ENCODE measurements at regions not wholly inside any gene's neighbourhood (a gene's known extent, or its start where the extent isn't known, plus 50 kb on each side); places are given as distances from the start of the nearest gene placed in this dataset.

DNA sequence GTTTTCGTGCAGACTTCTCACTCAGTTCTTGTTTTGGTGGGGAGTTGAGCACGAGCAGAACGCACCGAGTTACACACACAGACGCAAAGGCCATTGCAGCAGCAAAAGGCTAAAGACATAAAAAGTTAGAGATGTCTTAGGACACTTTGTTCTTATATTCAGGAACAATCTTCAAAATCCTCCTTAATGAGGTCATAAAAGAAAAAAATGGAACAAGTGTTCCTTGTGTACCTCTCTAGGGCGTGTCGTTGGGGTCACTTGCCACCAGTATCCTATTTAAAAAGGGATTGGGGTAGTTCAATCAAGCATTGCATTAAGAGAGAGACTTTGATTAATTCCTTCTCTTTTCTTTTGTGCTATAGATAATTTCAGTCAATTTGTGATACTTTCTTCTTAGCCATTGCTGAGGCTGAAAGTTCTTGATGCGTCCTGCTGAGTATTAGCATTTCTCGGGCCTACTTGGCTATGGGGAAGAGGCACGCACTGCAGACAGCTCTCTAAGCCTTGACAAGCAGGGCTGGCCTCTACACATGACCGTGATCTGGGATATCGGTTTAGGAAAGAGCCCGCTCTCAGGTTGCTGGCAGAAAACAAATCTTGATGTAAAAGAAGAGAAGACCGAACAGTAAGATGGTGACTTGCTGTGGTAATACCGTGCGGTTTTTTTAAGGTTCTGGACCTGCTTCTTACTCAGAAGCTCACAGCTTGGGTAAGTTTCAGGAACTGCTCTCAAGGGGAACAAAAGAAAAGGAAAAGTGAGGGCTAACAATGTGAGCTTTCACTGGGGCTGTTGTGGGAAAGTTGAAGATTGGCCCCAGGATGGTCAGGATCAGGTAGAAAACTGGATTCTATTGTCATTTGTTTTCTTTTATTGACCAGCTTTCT, 223.6 kb downstream of the TM9SF2 start:
- Mint-ChIP-seq H3K9me3 (no peaks in the 10 kb centered on the region), H3K4me1 (peaks cover 8% of the 10 kb centered on the region), H3K36me3 (no peaks in the 10 kb centered on the region), H3K27me3 (ENCODE audit: low read depth in 3 of 3) (peaks cover 0 to 4% (median 1%) of the 10 kb centered on the region in 3 donors), H3K4me3 (no peak overlapping the region), H3K27ac (no peak overlapping the region)
- no peaks in the 10 kb centered on the region for H3K79me2 ChIP-seq (ENCODE audit: insufficient read depth, low read length)
- no peaks in the 10 kb centered on the region for H3K27me3 ChIP-seq (ENCODE audit: control insufficient read depth in 2 of 2, insufficient read depth in 2 of 2, low read length in 2 of 2)
- no peak overlapping the region for H3K9ac ChIP-seq (ENCODE audit: insufficient read depth, low read length, poor library complexity, severe bottlenecking)
- no peaks in the 10 kb centered on the region for H3K36me3 ChIP-seq (replicated peaks in 1 of 2; ENCODE audit: control insufficient read depth in 1 of 2, insufficient read depth in 2 of 2, low read length in 2 of 2)
- TF ChIP-seq, protein P1, sequence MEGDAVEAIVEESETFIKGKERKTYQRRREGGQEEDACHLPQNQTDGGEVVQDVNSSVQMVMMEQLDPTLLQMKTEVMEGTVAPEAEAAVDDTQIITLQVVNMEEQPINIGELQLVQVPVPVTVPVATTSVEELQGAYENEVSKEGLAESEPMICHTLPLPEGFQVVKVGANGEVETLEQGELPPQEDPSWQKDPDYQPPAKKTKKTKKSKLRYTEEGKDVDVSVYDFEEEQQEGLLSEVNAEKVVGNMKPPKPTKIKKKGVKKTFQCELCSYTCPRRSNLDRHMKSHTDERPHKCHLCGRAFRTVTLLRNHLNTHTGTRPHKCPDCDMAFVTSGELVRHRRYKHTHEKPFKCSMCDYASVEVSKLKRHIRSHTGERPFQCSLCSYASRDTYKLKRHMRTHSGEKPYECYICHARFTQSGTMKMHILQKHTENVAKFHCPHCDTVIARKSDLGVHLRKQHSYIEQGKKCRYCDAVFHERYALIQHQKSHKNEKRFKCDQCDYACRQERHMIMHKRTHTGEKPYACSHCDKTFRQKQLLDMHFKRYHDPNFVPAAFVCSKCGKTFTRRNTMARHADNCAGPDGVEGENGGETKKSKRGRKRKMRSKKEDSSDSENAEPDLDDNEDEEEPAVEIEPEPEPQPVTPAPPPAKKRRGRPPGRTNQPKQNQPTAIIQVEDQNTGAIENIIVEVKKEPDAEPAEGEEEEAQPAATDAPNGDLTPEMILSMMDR (IDR thresholded peaks at IDR 0.05), result no peak
- intact Hi-C loops (cut with micrococcal nuclease), result no loop called here
- no peak overlapping the region for H3K27ac ChIP-seq (ENCODE audit: low read depth in 1 of 2, low read length in 2 of 2)
- no peaks in the 10 kb centered on the region for H4K20me1 ChIP-seq (ENCODE audit: insufficient read depth, low read length)
- DNase-seq, result no peak
- no peak overlapping the region for H2AFZ ChIP-seq (ENCODE audit: insufficient read depth, low read depth, low read length, poor library complexity, severe bottlenecking)
- WGBS (ENCODE audit: insufficient coverage), result 94% methylated on average over 9 of the region's 16 CpGs
- no peak overlapping the region for H3K4me2 ChIP-seq (replicated peaks; ENCODE audit: extremely low read depth, low read length, poor library complexity, severe bottlenecking)
- H3K4me3 ChIP-seq (replicated peaks in 1 of 3; ENCODE audit: low read depth in 2 of 3, low read length in 3 of 3), result no peak overlapping the region
- H3K4me1 ChIP-seq (ENCODE audit: control insufficient read depth in 1 of 2, insufficient read depth in 2 of 2, low read length in 2 of 2), result peaks cover 0 to 6% of the 10 kb centered on the region in 2 donors
- H3K9me3 ChIP-seq (replicated peaks in 1 of 2; ENCODE audit: control insufficient read depth in 1 of 2, insufficient read depth in 1 of 2, low read length in 2 of 2), result no peaks in the 10 kb centered on the region

DNA sequence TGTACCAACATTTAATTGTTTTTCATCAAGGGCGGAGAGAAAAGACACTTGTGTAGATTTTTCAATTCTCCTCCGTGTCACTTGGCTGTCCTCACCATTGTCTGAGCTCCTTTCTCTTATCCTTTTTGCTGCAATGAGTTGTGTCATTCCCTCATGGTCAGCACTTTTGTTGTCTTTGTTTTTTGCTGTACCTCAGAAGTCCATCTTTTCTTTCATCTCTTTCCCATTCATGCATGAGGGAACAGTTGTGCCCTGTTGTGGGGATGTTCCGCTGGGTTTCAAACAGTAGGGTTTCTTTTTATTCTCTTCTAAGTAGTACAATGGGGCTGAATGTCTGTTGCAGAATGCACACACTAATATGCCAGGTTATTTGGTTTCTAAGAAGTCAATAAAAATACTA, 222.6 kb downstream of the TM9SF2 start:
- H3K4me1 Mint-ChIP-seq, result peaks cover 8% of the 10 kb centered on the region
- H3K9me3 Mint-ChIP-seq, result no peaks in the 10 kb centered on the region
- H3K4me3 ChIP-seq (replicated peaks in 1 of 3; ENCODE audit: low read depth in 2 of 3, low read length in 3 of 3), result no peak overlapping the region
- TF ChIP-seq, protein P1 (IDR thresholded peaks at IDR 0.05), result no peak
- peaks cover 0 to 6% of the 10 kb centered on the region in 2 donors for H3K4me1 ChIP-seq (ENCODE audit: control insufficient read depth in 1 of 2, insufficient read depth in 2 of 2, low read length in 2 of 2)
- no peaks in the 10 kb centered on the region for H3K79me2 ChIP-seq (ENCODE audit: insufficient read depth, low read length)
- no peak overlapping the region for H3K4me2 ChIP-seq (replicated peaks; ENCODE audit: extremely low read depth, low read length, poor library complexity, severe bottlenecking)
- H3K4me3 Mint-ChIP-seq, result no peak overlapping the region
- H4K20me1 ChIP-seq (ENCODE audit: insufficient read depth, low read length), result no peaks in the 10 kb centered on the region
- DNase-seq, result no peak
- no peaks in the 10 kb centered on the region for H3K36me3 Mint-ChIP-seq
- intact Hi-C loops (cut with micrococcal nuclease), result no loop called here
- peaks cover 0 to 3% (median 1%) of the 10 kb centered on the region in 3 donors for H3K27me3 Mint-ChIP-seq (ENCODE audit: low read depth in 3 of 3)
- 87% methylated on average over 2 of the region's 3 CpGs for WGBS (ENCODE audit: insufficient coverage)
- no peak overlapping the region for H3K9ac ChIP-seq (ENCODE audit: insufficient read depth, low read length, poor library complexity, severe bottlenecking)
- H2AFZ ChIP-seq (ENCODE audit: insufficient read depth, low read depth, low read length, poor library complexity, severe bottlenecking), result no peak overlapping the region
- no peak overlapping the region for H3K27ac ChIP-seq (ENCODE audit: low read depth in 1 of 2, low read length in 2 of 2)
- no peaks in the 10 kb centered on the region for H3K36me3 ChIP-seq (replicated peaks in 1 of 2; ENCODE audit: control insufficient read depth in 1 of 2, insufficient read depth in 2 of 2, low read length in 2 of 2)
- H3K9me3 ChIP-seq (replicated peaks in 1 of 2; ENCODE audit: control insufficient read depth in 1 of 2, insufficient read depth in 1 of 2, low read length in 2 of 2), result no peaks in the 10 kb centered on the region
- H3K27me3 ChIP-seq (ENCODE audit: control insufficient read depth in 2 of 2, insufficient read depth in 2 of 2, low read length in 2 of 2), result no peaks in the 10 kb centered on the region
- no peak overlapping the region for H3K27ac Mint-ChIP-seq
